ENCODE measurements at regions not wholly inside any gene's neighbourhood (a gene's known extent, or its start where the extent isn't known, plus 50 kb on each side); places are given as distances from the start of the nearest gene placed in this dataset.
"Not testable (repeated sequence)": the region's sequence is repeated elsewhere in the genome, so short reads cannot be mapped to it uniquely, and the experiment has no call there.

DNA sequence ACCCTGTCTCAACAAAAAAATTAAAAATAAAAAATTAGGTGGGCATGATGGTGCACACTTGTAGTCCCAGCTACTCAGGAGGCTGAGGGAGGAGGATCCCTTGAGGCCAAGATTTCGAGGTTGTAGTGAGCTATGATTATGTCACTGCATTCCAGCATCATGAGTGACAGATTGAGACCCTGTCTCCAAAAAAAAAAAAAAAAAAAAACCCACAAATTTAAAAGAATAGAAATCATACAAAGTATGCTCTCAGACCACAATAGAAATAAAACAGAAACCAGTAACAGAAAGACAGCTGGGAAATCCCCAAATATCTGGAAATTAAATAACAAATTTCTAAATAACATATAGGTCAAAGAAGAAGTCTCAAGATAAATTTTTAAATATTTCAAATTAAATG is 81.0 kb upstream of the HUWE1 start:
- no peaks in the 10 kb centered on the region for H3K23me2 ChIP-seq (ENCODE audit: insufficient read length, low read depth, low read length, poor library complexity, severe bottlenecking)
- no peak overlapping the region for H3K4me3 Mint-ChIP-seq
- H3K56ac ChIP-seq (ENCODE audit: insufficient read length, low read depth, low read length), result no peak overlapping the region
- no peak overlapping the region for H4K91ac ChIP-seq (ENCODE audit: insufficient read length, low read depth, low read length)
- H3K4me1 ChIP-seq (ENCODE audit: insufficient read depth, low read length), result no peaks in the 10 kb centered on the region
- H3K27ac ChIP-seq (ENCODE audit: insufficient read length, low read depth, low read length), result no peak overlapping the region
- H3K9ac ChIP-seq (ENCODE audit: extremely low read depth, insufficient read length, low read length), result no peak overlapping the region
- no peak overlapping the region for H2BK5ac ChIP-seq (ENCODE audit: insufficient read length, low read length)
- no peak overlapping the region for H2BK12ac ChIP-seq (ENCODE audit: insufficient read length, low read depth, low read length)
- no peaks in the 10 kb centered on the region for H3K79me1 ChIP-seq (ENCODE audit: insufficient read depth, low read depth, low read length, poor library complexity, severe bottlenecking)
- H3K18ac ChIP-seq (ENCODE audit: insufficient read length, low read depth, low read length), result no peak overlapping the region
- H3K9me3 ChIP-seq (ENCODE audit: control insufficient read depth, low read depth, low read length), result peaks cover 22% of the 10 kb centered on the region
- H3T11ph ChIP-seq (ENCODE audit: low read length), result no peak overlapping the region
- H2BK20ac ChIP-seq (ENCODE audit: low read depth, low read length, poor library complexity, severe bottlenecking), result no peak overlapping the region
- no CpG with 5 or more reads among the region's 1 CpG for WGBS (ENCODE audit: extremely low coverage, insufficient read length, low lambda C conversion rate)
- TF ChIP-seq, protein P1, sequence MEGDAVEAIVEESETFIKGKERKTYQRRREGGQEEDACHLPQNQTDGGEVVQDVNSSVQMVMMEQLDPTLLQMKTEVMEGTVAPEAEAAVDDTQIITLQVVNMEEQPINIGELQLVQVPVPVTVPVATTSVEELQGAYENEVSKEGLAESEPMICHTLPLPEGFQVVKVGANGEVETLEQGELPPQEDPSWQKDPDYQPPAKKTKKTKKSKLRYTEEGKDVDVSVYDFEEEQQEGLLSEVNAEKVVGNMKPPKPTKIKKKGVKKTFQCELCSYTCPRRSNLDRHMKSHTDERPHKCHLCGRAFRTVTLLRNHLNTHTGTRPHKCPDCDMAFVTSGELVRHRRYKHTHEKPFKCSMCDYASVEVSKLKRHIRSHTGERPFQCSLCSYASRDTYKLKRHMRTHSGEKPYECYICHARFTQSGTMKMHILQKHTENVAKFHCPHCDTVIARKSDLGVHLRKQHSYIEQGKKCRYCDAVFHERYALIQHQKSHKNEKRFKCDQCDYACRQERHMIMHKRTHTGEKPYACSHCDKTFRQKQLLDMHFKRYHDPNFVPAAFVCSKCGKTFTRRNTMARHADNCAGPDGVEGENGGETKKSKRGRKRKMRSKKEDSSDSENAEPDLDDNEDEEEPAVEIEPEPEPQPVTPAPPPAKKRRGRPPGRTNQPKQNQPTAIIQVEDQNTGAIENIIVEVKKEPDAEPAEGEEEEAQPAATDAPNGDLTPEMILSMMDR (conservative IDR thresholded peaks at IDR 0.05), result no peak
- H3K14ac ChIP-seq (ENCODE audit: insufficient read depth, low read length), result no peak overlapping the region
- no peaks in the 10 kb centered on the region for H3K79me2 ChIP-seq (ENCODE audit: insufficient read depth, low read length)
- H3K36me3 Mint-ChIP-seq (ENCODE audit: insufficient read depth in 1 of 3, low read depth in 3 of 3), result peaks cover 2 to 9% (median 8%) of the 10 kb centered on the region in 3 experiments; a peak in 6 of 7 replicates
- no peaks in the 10 kb centered on the region for H3K27me3 Mint-ChIP-seq (ENCODE audit: low read depth)
- no peak overlapping the region for H3K27ac Mint-ChIP-seq
- peaks cover 38 to 57% of the 10 kb centered on the region in 2 experiments for H3K9me3 Mint-ChIP-seq
- no peaks in the 10 kb centered on the region for H4K20me1 ChIP-seq (ENCODE audit: control insufficient read depth, insufficient read depth, insufficient read length)
- no peak overlapping the region for H2BK120ac ChIP-seq (ENCODE audit: low read depth, low read length, poor library complexity, severe bottlenecking)
- no peak overlapping the region for H2AK5ac ChIP-seq (ENCODE audit: insufficient read length, low read length)
- H3K4me1 Mint-ChIP-seq, result no peaks in the 10 kb centered on the region
- no peak overlapping the region for H3K23ac ChIP-seq (ENCODE audit: insufficient read length, low read depth, low read length)
- DNase-seq, result no peak
- no peak overlapping the region for H4K5ac ChIP-seq (ENCODE audit: insufficient read length, low read depth, low read length)
- no peak overlapping the region for H3K4ac ChIP-seq (ENCODE audit: low read depth, low read length)
- no peak overlapping the region for H2AFZ ChIP-seq (ENCODE audit: low read length)
- no peak overlapping the region for H4K8ac ChIP-seq (replicated peaks; ENCODE audit: insufficient read length, low read depth, low read length)
- H3K27me3 ChIP-seq (ENCODE audit: insufficient read depth, low read length), result no peaks in the 10 kb centered on the region
- H3K4me2 ChIP-seq (ENCODE audit: insufficient read depth, insufficient read length, low read length), result no peak overlapping the region
- H2BK15ac ChIP-seq (ENCODE audit: low read depth, low read length), result no peak overlapping the region

DNA sequence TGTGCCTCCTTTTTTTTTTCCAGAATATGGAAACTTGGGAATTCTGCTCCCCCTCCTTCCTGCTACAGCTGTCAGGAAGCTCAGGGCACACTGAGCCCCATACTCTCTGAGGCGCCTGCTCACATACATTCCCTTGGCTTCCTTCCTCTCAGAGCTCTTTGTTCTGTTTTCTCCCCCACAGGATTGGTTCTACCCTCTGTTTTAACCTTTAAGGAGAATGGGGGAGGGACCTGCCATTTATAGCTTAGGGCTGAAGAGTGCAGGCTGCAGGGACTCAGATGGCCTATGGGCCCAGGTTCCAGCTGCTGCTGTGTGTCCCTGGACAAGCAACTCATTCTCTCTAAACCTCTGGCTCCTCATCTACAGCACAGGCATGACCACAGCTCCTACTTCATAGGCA is 70.7 kb upstream of the HUWE1 start:
- not testable (repeated sequence) for H3K36me3 Mint-ChIP-seq (ENCODE audit: insufficient read depth in 1 of 3, low read depth in 3 of 3); H3K4me3 Mint-ChIP-seq; H3K27me3 ChIP-seq (ENCODE audit: insufficient read depth, low read length); H4K20me1 ChIP-seq (ENCODE audit: control insufficient read depth, insufficient read depth, insufficient read length); H2BK20ac ChIP-seq (ENCODE audit: low read depth, low read length, poor library complexity, severe bottlenecking); H4K8ac ChIP-seq (replicated peaks; ENCODE audit: insufficient read length, low read depth, low read length); H3K79me2 ChIP-seq (ENCODE audit: insufficient read depth, low read length); H3K27ac ChIP-seq (ENCODE audit: insufficient read length, low read depth, low read length); DNase-seq; H2BK12ac ChIP-seq (ENCODE audit: insufficient read length, low read depth, low read length); H2BK5ac ChIP-seq (ENCODE audit: insufficient read length, low read length); H3K9ac ChIP-seq (ENCODE audit: extremely low read depth, insufficient read length, low read length); H3K4me1 ChIP-seq (ENCODE audit: insufficient read depth, low read length); H3K23me2 ChIP-seq (ENCODE audit: insufficient read length, low read depth, low read length, poor library complexity, severe bottlenecking); H3K27me3 Mint-ChIP-seq (ENCODE audit: low read depth); H3K27ac Mint-ChIP-seq; H2BK15ac ChIP-seq (ENCODE audit: low read depth, low read length); H4K91ac ChIP-seq (ENCODE audit: insufficient read length, low read depth, low read length); H3T11ph ChIP-seq (ENCODE audit: low read length); H3K18ac ChIP-seq (ENCODE audit: insufficient read length, low read depth, low read length); H2AK5ac ChIP-seq (ENCODE audit: insufficient read length, low read length); H3K14ac ChIP-seq (ENCODE audit: insufficient read depth, low read length); H3K23ac ChIP-seq (ENCODE audit: insufficient read length, low read depth, low read length); H3K79me1 ChIP-seq (ENCODE audit: insufficient read depth, low read depth, low read length, poor library complexity, severe bottlenecking); H3K4ac ChIP-seq (ENCODE audit: low read depth, low read length); H2BK120ac ChIP-seq (ENCODE audit: low read depth, low read length, poor library complexity, severe bottlenecking); H4K5ac ChIP-seq (ENCODE audit: insufficient read length, low read depth, low read length); H3K4me2 ChIP-seq (ENCODE audit: insufficient read depth, insufficient read length, low read length); H3K56ac ChIP-seq (ENCODE audit: insufficient read length, low read depth, low read length); H2AFZ ChIP-seq (ENCODE audit: low read length)
- Mint-ChIP-seq H3K9me3 (peaks cover 64 to 74% of the 10 kb centered on the region in 2 experiments), H3K4me1 (peaks cover 4 to 11% of the 10 kb centered on the region in 2 experiments; a peak in 2 of 4 replicates)
- no CpG with 5 or more reads among the region's 1 CpG for WGBS (ENCODE audit: extremely low coverage, insufficient read length, low lambda C conversion rate)
- peaks cover 25% of the 10 kb centered on the region for H3K9me3 ChIP-seq (ENCODE audit: control insufficient read depth, low read depth, low read length)
